DOHH2 (cell line): ENCODE measurements at regions not wholly inside any gene's neighbourhood (a gene's known extent, or its start where the extent isn't known, plus 50 kb on each side); places are given as distances from the start of the nearest gene placed in this dataset.

Source experiments
- H3F3A ChIP-seq: fragments of 200-600 bp; sonication (generic), shearing (Covaris generic); 2 replicates; pipeline ENCODE4 v1.6.0; 2016; ENCODE audit warnings: antibody characterized with exemption, mild to moderate bottlenecking; ENCODE audit not compliant: control insufficient read depth, insufficient read depth
- H3K27ac ChIP-seq: fragments of 200-600 bp; sonication (generic); 2 replicates; pipeline ENCODE4 v1.5.1; 2014; ENCODE audit warnings: low read depth, mild to moderate bottlenecking, low read length, moderate library complexity
- H3K27me3 ChIP-seq: fragments of 200-600 bp; sonication (generic); 2 replicates; pipeline ENCODE4 v1.6.1; 2014; ENCODE audit warnings: mild to moderate bottlenecking, low read length, mixed read lengths; ENCODE audit not compliant: control insufficient read depth
- H3K36me3 ChIP-seq: fragments of 200-600 bp; sonication (generic); 2 replicates; pipeline ENCODE4 v1.6.1; 2014; ENCODE audit warnings: mild to moderate bottlenecking, low read length, moderate library complexity, mixed read lengths; ENCODE audit not compliant: control insufficient read depth
- H3K4me1 ChIP-seq: fragments of 200-600 bp; sonication (generic); 2 replicates; pipeline ENCODE4 v1.6.1; 2014; ENCODE audit warnings: mild to moderate bottlenecking, low read length, mixed read lengths; ENCODE audit not compliant: control insufficient read depth
- H3K4me2 ChIP-seq: fragments of 200-600 bp; sonication (generic); 2 replicates; pipeline ENCODE4 v1.6.0; 2014; ENCODE audit warnings: mild to moderate bottlenecking, low read length, moderate library complexity
- H3K4me3 ChIP-seq: fragments of 200-600 bp; sonication (generic); 2 replicates; pipeline ENCODE4 v1.5.1; 2014; ENCODE audit warnings: mild to moderate bottlenecking, low read length, mixed read lengths
- H3K79me2 ChIP-seq: fragments of 200-600 bp; sonication (generic); 2 replicates; pipeline ENCODE4 v1.6.1; 2014; ENCODE audit warnings: mild to moderate bottlenecking, low read length, mixed read lengths; ENCODE audit not compliant: control insufficient read depth
- H3K9me2 ChIP-seq: fragments of 200-600 bp; sonication (generic); replicated peaks from 2 replicates; pipeline ENCODE4 v1.6.1; 2014; ENCODE audit warnings: mild to moderate bottlenecking, low read length, mixed read lengths; ENCODE audit not compliant: control insufficient read depth
- H3K9me3 ChIP-seq: fragments of 200-600 bp; sonication (generic); 2 replicates; pipeline ENCODE4 v1.6.1; 2014; ENCODE audit warnings: antibody characterized with exemption, low read length, mixed read lengths; ENCODE audit not compliant: control insufficient read depth, insufficient read depth
- H4K20me1 ChIP-seq: fragments of 200-600 bp; sonication (generic); 2 replicates; pipeline ENCODE4 v1.6.0; 2014; ENCODE audit warnings: low read depth, mild to moderate bottlenecking, antibody characterized with exemption, low read length, moderate library complexity; ENCODE audit not compliant: control insufficient read depth, insufficient read depth
- EZH2phosphoT487 ChIP-seq: fragments of 200-600 bp; sonication (generic); IDR thresholded peaks from 2 replicates; pipeline ENCODE4 v1.6.1; 2017; ENCODE audit warnings: borderline replicate concordance, mild to moderate bottlenecking, antibody characterized with exemption, low read length, moderate library complexity, mixed read lengths
- TF ChIP-seq, protein P1 (sequence below): fragments of 200-600 bp; sonication (generic); IDR thresholded peaks from one replicate; pipeline ENCODE4 v1.5.1; 2014; ENCODE audit warnings: antibody characterized with exemption, mild to moderate bottlenecking, low read depth, low read length; ENCODE audit not compliant: poor library complexity, severe bottlenecking

GRCh38 chr6:109242925-109243324, 139.3 kb downstream of the CD164 start:
- Histone ChIP-seq H3K79me2 (no peaks in the 10 kb centered on the region), H3K4me2 (no peak overlapping the region), H3F3A (no peaks in the 10 kb centered on the region), H3K9me2 (no peaks in the 10 kb centered on the region), H3K4me1 (no peaks in the 10 kb centered on the region), H3K36me3 (no peaks in the 10 kb centered on the region), H3K4me3 (no peak overlapping the region), H3K9me3 (no peaks in the 10 kb centered on the region), H3K27ac (no peak overlapping the region), H3K27me3 (peaks cover 9% of the 10 kb centered on the region; the same call in 1 of the 2 replicates), H4K20me1 (no peaks in the 10 kb centered on the region)
- TF ChIP-seq, protein P1, sequence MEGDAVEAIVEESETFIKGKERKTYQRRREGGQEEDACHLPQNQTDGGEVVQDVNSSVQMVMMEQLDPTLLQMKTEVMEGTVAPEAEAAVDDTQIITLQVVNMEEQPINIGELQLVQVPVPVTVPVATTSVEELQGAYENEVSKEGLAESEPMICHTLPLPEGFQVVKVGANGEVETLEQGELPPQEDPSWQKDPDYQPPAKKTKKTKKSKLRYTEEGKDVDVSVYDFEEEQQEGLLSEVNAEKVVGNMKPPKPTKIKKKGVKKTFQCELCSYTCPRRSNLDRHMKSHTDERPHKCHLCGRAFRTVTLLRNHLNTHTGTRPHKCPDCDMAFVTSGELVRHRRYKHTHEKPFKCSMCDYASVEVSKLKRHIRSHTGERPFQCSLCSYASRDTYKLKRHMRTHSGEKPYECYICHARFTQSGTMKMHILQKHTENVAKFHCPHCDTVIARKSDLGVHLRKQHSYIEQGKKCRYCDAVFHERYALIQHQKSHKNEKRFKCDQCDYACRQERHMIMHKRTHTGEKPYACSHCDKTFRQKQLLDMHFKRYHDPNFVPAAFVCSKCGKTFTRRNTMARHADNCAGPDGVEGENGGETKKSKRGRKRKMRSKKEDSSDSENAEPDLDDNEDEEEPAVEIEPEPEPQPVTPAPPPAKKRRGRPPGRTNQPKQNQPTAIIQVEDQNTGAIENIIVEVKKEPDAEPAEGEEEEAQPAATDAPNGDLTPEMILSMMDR = no peak
- no peak for TF ChIP-seq EZH2phosphoT487

DNA sequence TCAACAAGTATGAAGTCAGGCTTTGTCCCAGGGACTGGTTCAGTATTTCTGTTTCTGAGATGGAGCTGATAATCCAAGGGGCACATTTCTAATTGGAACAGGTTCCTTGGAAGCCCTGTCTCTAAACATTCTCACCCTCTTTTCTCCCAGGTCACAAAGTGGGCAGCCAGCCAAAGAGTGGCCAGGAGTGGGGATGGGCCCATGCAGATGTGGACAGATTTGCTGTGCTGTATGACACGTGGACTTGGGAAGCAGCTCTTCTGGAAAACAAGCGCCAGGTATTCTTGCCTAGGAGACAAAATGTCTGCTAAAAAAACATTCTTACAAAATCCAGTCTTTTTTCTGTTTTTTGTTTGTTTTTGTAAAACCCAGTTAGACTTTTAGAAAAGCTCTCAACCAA, 140.2 kb downstream of the CD164 start:
- no peak overlapping the region for H3K4me3 ChIP-seq
- H3K9me2 ChIP-seq = no peaks in the 10 kb centered on the region
- no peaks in the 10 kb centered on the region for H3K4me1 ChIP-seq
- no peak overlapping the region for H3K4me2 ChIP-seq
- H3K9me3 ChIP-seq = no peaks in the 10 kb centered on the region
- H3K79me2 ChIP-seq = no peaks in the 10 kb centered on the region
- TF ChIP-seq EZH2phosphoT487 = no peak
- TF ChIP-seq, protein P1 = no peak
- H3K27ac ChIP-seq = no peak overlapping the region
- H3K27me3 ChIP-seq = peaks cover 9% of the 10 kb centered on the region; the same call in 1 of the 2 replicates
- no peaks in the 10 kb centered on the region for H3K36me3 ChIP-seq
- no peaks in the 10 kb centered on the region for H3F3A ChIP-seq
- H4K20me1 ChIP-seq = no peaks in the 10 kb centered on the region

GRCh38 chr6:109241199-109241598, 141.1 kb downstream of the CD164 start:
- Histone ChIP-seq H4K20me1 (no peaks in the 10 kb centered on the region), H3K9me3 (no peaks in the 10 kb centered on the region), H3K9me2 (no peaks in the 10 kb centered on the region), H3F3A (no peaks in the 10 kb centered on the region), H3K79me2 (no peaks in the 10 kb centered on the region), H3K27me3 (peaks cover 9% of the 10 kb centered on the region; the same call in 1 of the 2 replicates), H3K27ac (no peak overlapping the region), H3K36me3 (no peaks in the 10 kb centered on the region), H3K4me3 (no peak overlapping the region), H3K4me2 (no peak overlapping the region), H3K4me1 (no peaks in the 10 kb centered on the region)
- TF ChIP-seq EZH2phosphoT487 = no peak
- TF ChIP-seq, protein P1 = no peak
